ENCODE measurements at regions not wholly inside any gene's neighbourhood (a gene's known extent, or its start where the extent isn't known, plus 50 kb on each side); places are given as distances from the start of the nearest gene placed in this dataset.

GRCh38 chr12:91766454-91766853 lies 379.2 kb downstream of the BTG1 start:
- no peak for TF ChIP-seq CTCF (IDR thresholded peaks at IDR 0.05)
- TF ChIP-seq POLR2A (IDR thresholded peaks at IDR 0.05): no peak
- no peak for TF ChIP-seq POLR2AphosphoS5 (IDR thresholded peaks at IDR 0.05)
